ENCODE measurements at regions not wholly inside any gene's neighbourhood (a gene's known extent, or its start where the extent isn't known, plus 50 kb on each side); places are given as distances from the start of the nearest gene placed in this dataset.

GRCh38 chr10:10364902-10365301 lies 652.8 kb upstream of the CELF2 start:
- no peak for DNase-seq

- DNase-seq: no peak
Measured at GRCh38 chr10:10365676-10366075, 652.0 kb upstream of the CELF2 start.

- DNase-seq: no peak
Measured at GRCh38 chr10:10366836-10367235, 650.8 kb upstream of the CELF2 start.

GRCh38 chr10:10367264-10367663 lies 650.4 kb upstream of the CELF2 start:
- DNase-seq: no peak

- DNase-seq: no peak
Measured at GRCh38 chr10:10368951-10369576, 648.6 kb upstream of the CELF2 start.

- no peak for DNase-seq
Measured at GRCh38 chr10:10385831-10386230, 631.8 kb upstream of the CELF2 start.

- no peak for DNase-seq
Measured at GRCh38 chr10:10389182-10389581, 628.5 kb upstream of the CELF2 start.

- no peak for DNase-seq
Measured at GRCh38 chr10:10392511-10392910, 625.2 kb upstream of the CELF2 start.

- DNase-seq: no peak
Measured at GRCh38 chr10:10394933-10395658, 622.6 kb upstream of the CELF2 start.

- DNase-seq: no peak
Measured at GRCh38 chr10:10396601-10397000, 621.1 kb upstream of the CELF2 start.

- DNase-seq: no peak
Measured at GRCh38 chr10:10397906-10398305, 619.8 kb upstream of the CELF2 start.

GRCh38 chr10:10403762-10404161 lies 613.9 kb upstream of the CELF2 start:
- DNase-seq: no peak

- DNase-seq: no peak
Measured at GRCh38 chr10:10417671-10418070, 600.0 kb upstream of the CELF2 start.

- DNase-seq: no peak
Measured at GRCh38 chr10:10418387-10418786, 599.3 kb upstream of the CELF2 start.

- DNase-seq: no peak
Measured at GRCh38 chr10:10421071-10421470, 596.6 kb upstream of the CELF2 start.

- DNase-seq: no peak
Measured at GRCh38 chr10:10431422-10432066, 586.1 kb upstream of the CELF2 start.

GRCh38 chr10:10432296-10433035 lies 585.2 kb upstream of the CELF2 start:
- peak; percentile 49 for DNase-seq

- DNase-seq: no peak
Measured at GRCh38 chr10:10434312-10434711, 583.4 kb upstream of the CELF2 start.

- DNase-seq: no peak
Measured at GRCh38 chr10:10437886-10438285, 579.8 kb upstream of the CELF2 start.

GRCh38 chr10:10438335-10439100 lies 579.2 kb upstream of the CELF2 start:
- peak; percentile 4 for DNase-seq

GRCh38 chr10:10456856-10457255 lies 560.8 kb upstream of the CELF2 start:
- no peak for DNase-seq

GRCh38 chr10:10460451-10460850 lies 557.2 kb upstream of the CELF2 start:
- no peak for DNase-seq

All from muscle of arm (tissue), 1 donor.